Endothelial cell of umbilical vein (primary cell): ENCODE measurements at regions not wholly inside any gene's neighbourhood (a gene's known extent, or its start where the extent isn't known, plus 50 kb on each side); places are given as distances from the start of the nearest gene placed in this dataset.

Experiments used
- BruUV-seq: library from RNA; stranded (reverse); fragments of 400-500 nt; replicated peaks from 2 replicates; lab custom pipeline; 2021; lab: Mats Ljungman, UMichigan
- CTCF ChIA-PET: fragments of 300-600, 350-600 bp; sonication (Branson Sonifier 250); formaldehyde crosslinking; loops from one replicate; lab custom pipeline; 2021; ENCODE audit warnings: antibody characterized with exemption, inconsistent platforms; lab: Charles Lee
- POLR2A ChIA-PET: fragments of 300-600, 350-600 bp; sonication (Branson Sonifier 250); formaldehyde crosslinking; loops from one replicate; lab custom pipeline; 2021; ENCODE audit warnings: antibody characterized with exemption, inconsistent platforms; lab: Charles Lee
- DNase-seq: peaks from one replicate; pipeline ENCODE4 v3.0.0-alpha.2; 2011; ENCODE audit warnings: low read depth, low spot score
- FAIRE-seq: peaks from 2 replicates; lab custom pipeline; 2011; peaks lifted over from hg19 to GRCh38; lab: Jason Lieb, UNC
- H2AFZ ChIP-seq: 2 replicates; pipeline ENCODE4 v1.6.0; 2012; ENCODE audit warnings: low read depth, low read length, control low read depth, inconsistent platforms
- H3K27ac ChIP-seq: 2 replicates; pipeline ENCODE4 v1.5.1; 2011; ENCODE audit warnings: low read depth, mild to moderate bottlenecking, control low read depth, low read length, moderate library complexity; ENCODE audit not compliant: insufficient read depth
- H3K27me3 ChIP-seq, 2 experiments: 2 replicates each; pipeline versions ENCODE4 v1.6.0 to v1.6.1; 2011; ENCODE audit warnings: low read length in 2 of 2, mixed read lengths in 1 of 2; ENCODE audit not compliant: control insufficient read depth in 2 of 2, insufficient read depth in 2 of 2
- H3K36me3 ChIP-seq, 2 experiments: 2 replicates in 1 of 2; 3 replicates in 1 of 2; pipeline ENCODE4 v1.5.1; 2011; ENCODE audit warnings: low read length in 2 of 2, mild to moderate bottlenecking in 1 of 2, moderate library complexity in 1 of 2; ENCODE audit not compliant: control insufficient read depth in 2 of 2, insufficient read depth in 2 of 2; ENCODE audit errors: extremely low read depth in 1 of 2
- H3K4me1 ChIP-seq: 3 replicates; pipeline ENCODE4 v1.5.1; 2011; ENCODE audit warnings: mild to moderate bottlenecking, low read length; ENCODE audit not compliant: control insufficient read depth, insufficient read depth; ENCODE audit errors: extremely low read depth
- H3K4me2 ChIP-seq: 2 replicates; pipeline ENCODE4 v1.6.1; 2011; ENCODE audit warnings: low read length, control low read depth, mixed read lengths; ENCODE audit not compliant: insufficient read depth
- H3K4me3 ChIP-seq, 3 experiments: fragments of 200-600 bp in 1 of 3; sonication (generic), shearing (Covaris generic) in 1 of 3; replicated peaks in 1 of 3; 2 replicates each; pipeline ENCODE4 v1.5.1; 2011 to 2016; ENCODE audit warnings: control low read depth in 3 of 3, low read length in 3 of 3, mild to moderate bottlenecking in 2 of 3, inconsistent platforms in 1 of 3, low read depth in 1 of 3, moderate library complexity in 1 of 3; ENCODE audit not compliant: insufficient read depth in 1 of 3
- H3K79me2 ChIP-seq: 2 replicates; pipeline ENCODE4 v1.6.0; 2012; ENCODE audit warnings: low read length, inconsistent platforms; ENCODE audit not compliant: control insufficient read depth, insufficient read depth
- H3K9ac ChIP-seq: replicated peaks from 2 replicates; pipeline ENCODE3; 2011; ENCODE audit warnings: low read length, control low read depth; ENCODE audit not compliant: insufficient read depth; ENCODE audit errors: extremely low read depth
- H3K9me1 ChIP-seq: replicated peaks from 3 replicates; pipeline ENCODE4 v1.6.0; 2011; ENCODE audit warnings: mild to moderate bottlenecking, low read length; ENCODE audit not compliant: control insufficient read depth, insufficient read depth; ENCODE audit errors: extremely low read depth
- H3K9me3 ChIP-seq: replicated peaks from 2 replicates; pipeline ENCODE4 v1.5.1; 2012; ENCODE audit warnings: low read length, inconsistent platforms; ENCODE audit not compliant: control insufficient read depth, insufficient read depth
- H4K20me1 ChIP-seq: replicated peaks from 2 replicates; pipeline ENCODE3; 2011; ENCODE audit warnings: mild to moderate bottlenecking, low read length; ENCODE audit not compliant: control insufficient read depth, insufficient read depth; ENCODE audit errors: extremely low read depth
- GATA2 ChIP-seq: IDR thresholded peaks from 2 replicates; pipeline ENCODE4 v1.7.0; 2011; ENCODE audit warnings: low read depth, mild to moderate bottlenecking, moderate library complexity, mixed read lengths, low read length; ENCODE audit not compliant: insufficient read length, insufficient read depth
- JUN ChIP-seq: IDR thresholded peaks from 2 replicates; pipeline ENCODE4 v1.6.1; 2011; ENCODE audit warnings: borderline replicate concordance, low read depth; ENCODE audit not compliant: insufficient read length, insufficient read depth
- MAX ChIP-seq: IDR thresholded peaks from 2 replicates; pipeline ENCODE4 v1.6.1; 2011; ENCODE audit not compliant: insufficient read depth, insufficient read length
- MYC ChIP-seq: IDR thresholded peaks from one replicate; pipeline ENCODE4 v1.6.1; 2011; ENCODE audit warnings: mild to moderate bottlenecking, low read depth, low read length
- POLR2A ChIP-seq: IDR thresholded peaks from 2 replicates; pipeline ENCODE4 v1.6.1; 2012; ENCODE audit warnings: low read depth, mild to moderate bottlenecking, control low read depth, low read length
- POLR2AphosphoS5 ChIP-seq: IDR thresholded peaks from 2 replicates; pipeline ENCODE4 v1.6.1; 2012; ENCODE audit warnings: low read depth, mild to moderate bottlenecking, control low read depth, low read length, moderate library complexity; ENCODE audit not compliant: insufficient read depth
- dilution Hi-C: fragments of 300-500 bp; cut with MboI; formaldehyde crosslinking; loops from one replicate; pipeline ENCODE4 v1.15.0; 2019; ENCODE audit warnings: low sequenced_read_pairs; ENCODE audit not compliant: extremely low pct_ligation_motif_present
- intact Hi-C: fragments of 100-400 bp; cut with micrococcal nuclease; formaldehyde crosslinking; loops from one replicate; pipeline ENCODE4 v1.10.0; 2022
- TF ChIP-seq, protein P1 (sequence below), 2 donors: IDR thresholded peaks; 1 replicate in 1 of 2; 2 replicates in 1 of 2; pipeline ENCODE4 v1.5.1; 2011; ENCODE audit warnings: low read length in 2 of 2, mild to moderate bottlenecking in 2 of 2, moderate library complexity in 2 of 2, control low read depth in 1 of 2, inconsistent platforms in 1 of 2, low read depth in 1 of 2; ENCODE audit not compliant: insufficient read depth in 1 of 2; ENCODE audit errors: extremely low read depth in 1 of 2

GRCh38 chr22:47517062-47517461 lies 754.6 kb downstream of the TBC1D22A start:
- no peaks in the 10 kb centered on the region for H3K79me2 ChIP-seq
- no TSS peak for BruUV-seq
- H3K4me1 ChIP-seq: no peaks in the 10 kb centered on the region
- CTCF ChIA-PET: no interaction called here
- no peak for DNase-seq
- peaks cover 2% of the 10 kb centered on the region for H3K9me3 ChIP-seq
- H2AFZ ChIP-seq: no peak overlapping the region
- H4K20me1 ChIP-seq: no peaks in the 10 kb centered on the region
- H3K4me3 ChIP-seq: no peak overlapping the region
- H3K9me1 ChIP-seq: no peaks in the 10 kb centered on the region
- dilution Hi-C loops (no loop called here), intact Hi-C loops (no loop called here)
- H3K27ac ChIP-seq: no peak overlapping the region
- POLR2A ChIA-PET: no interaction called here
- H3K36me3 ChIP-seq: no peaks in the 10 kb centered on the region
- no peak overlapping the region for H3K4me2 ChIP-seq
- TF ChIP-seq MYC (no peak), POLR2A (no peak)
- no peak for FAIRE-seq
- no peaks in the 10 kb centered on the region for H3K27me3 ChIP-seq
- H3K9ac ChIP-seq: no peak overlapping the region

- no peak overlapping the region for H3K4me2 ChIP-seq
- ChIA-PET CTCF (no interaction called here), POLR2A (no interaction called here)
- DNase-seq (no peak), FAIRE-seq (no peak)
- H3K9me1 ChIP-seq: no peaks in the 10 kb centered on the region
- BruUV-seq: no TSS peak
- dilution Hi-C loops: no loop called here
- no peak overlapping the region for H3K9ac ChIP-seq
- H3K27me3 ChIP-seq: no peaks in the 10 kb centered on the region
- peaks cover 2% of the 10 kb centered on the region for H3K9me3 ChIP-seq
- H3K4me3 ChIP-seq: no peak overlapping the region
- no peaks in the 10 kb centered on the region for H3K36me3 ChIP-seq
- H3K27ac ChIP-seq: no peak overlapping the region
- intact Hi-C loops: no loop called here
- no peaks in the 10 kb centered on the region for H3K4me1 ChIP-seq
- H4K20me1 ChIP-seq: no peaks in the 10 kb centered on the region
- no peaks in the 10 kb centered on the region for H3K79me2 ChIP-seq
- H2AFZ ChIP-seq: no peak overlapping the region
- TF ChIP-seq GATA2 (no peak), MAX (no peak), POLR2AphosphoS5 (no peak), JUN (no peak), MYC (no peak)
- TF ChIP-seq, protein P1, sequence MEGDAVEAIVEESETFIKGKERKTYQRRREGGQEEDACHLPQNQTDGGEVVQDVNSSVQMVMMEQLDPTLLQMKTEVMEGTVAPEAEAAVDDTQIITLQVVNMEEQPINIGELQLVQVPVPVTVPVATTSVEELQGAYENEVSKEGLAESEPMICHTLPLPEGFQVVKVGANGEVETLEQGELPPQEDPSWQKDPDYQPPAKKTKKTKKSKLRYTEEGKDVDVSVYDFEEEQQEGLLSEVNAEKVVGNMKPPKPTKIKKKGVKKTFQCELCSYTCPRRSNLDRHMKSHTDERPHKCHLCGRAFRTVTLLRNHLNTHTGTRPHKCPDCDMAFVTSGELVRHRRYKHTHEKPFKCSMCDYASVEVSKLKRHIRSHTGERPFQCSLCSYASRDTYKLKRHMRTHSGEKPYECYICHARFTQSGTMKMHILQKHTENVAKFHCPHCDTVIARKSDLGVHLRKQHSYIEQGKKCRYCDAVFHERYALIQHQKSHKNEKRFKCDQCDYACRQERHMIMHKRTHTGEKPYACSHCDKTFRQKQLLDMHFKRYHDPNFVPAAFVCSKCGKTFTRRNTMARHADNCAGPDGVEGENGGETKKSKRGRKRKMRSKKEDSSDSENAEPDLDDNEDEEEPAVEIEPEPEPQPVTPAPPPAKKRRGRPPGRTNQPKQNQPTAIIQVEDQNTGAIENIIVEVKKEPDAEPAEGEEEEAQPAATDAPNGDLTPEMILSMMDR (IDR thresholded peaks at IDR 0.05; ENCODE audit: extremely low read depth in 1 of 2, insufficient read depth in 1 of 2, low read depth in 1 of 2, low read length in 2 of 2): no peak
Measured at GRCh38 chr22:47515384-47516125, 753.1 kb downstream of the TBC1D22A start.
